Amniotic epithelial cell (primary cell): ENCODE measurements at regions not wholly inside any gene's neighbourhood (a gene's known extent, or its start where the extent isn't known, plus 50 kb on each side); places are given as distances from the start of the nearest gene placed in this dataset.
"Not testable (repeated sequence)": the region's sequence is repeated elsewhere in the genome, so short reads cannot be mapped to it uniquely, and the experiment has no call there.

Source experiments
- DNase-seq: peaks from one replicate; pipeline ENCODE4 v3.0.0-alpha.2; 2010; ENCODE audit warnings: low read depth

DNA sequence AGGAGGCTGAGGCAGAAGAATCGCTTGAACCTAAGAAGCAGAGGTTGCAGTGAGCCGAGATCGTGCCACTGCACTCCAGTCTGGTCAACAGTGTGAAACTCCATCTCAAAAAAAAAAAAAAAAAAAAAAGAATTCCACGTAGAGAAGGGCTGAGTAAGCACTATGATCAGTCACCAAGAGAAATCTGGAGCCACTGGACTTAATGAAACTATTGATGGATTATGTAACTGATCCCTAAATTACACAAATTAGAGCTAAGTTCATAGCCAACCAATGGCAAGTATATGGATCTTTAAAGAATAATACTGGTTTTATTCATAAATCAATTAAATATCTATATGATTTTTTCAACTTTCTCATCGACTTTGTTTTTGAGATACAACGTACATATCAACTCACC is 72.2 kb upstream of the ABLIM1 start:
- DNase-seq: no peak

DNA sequence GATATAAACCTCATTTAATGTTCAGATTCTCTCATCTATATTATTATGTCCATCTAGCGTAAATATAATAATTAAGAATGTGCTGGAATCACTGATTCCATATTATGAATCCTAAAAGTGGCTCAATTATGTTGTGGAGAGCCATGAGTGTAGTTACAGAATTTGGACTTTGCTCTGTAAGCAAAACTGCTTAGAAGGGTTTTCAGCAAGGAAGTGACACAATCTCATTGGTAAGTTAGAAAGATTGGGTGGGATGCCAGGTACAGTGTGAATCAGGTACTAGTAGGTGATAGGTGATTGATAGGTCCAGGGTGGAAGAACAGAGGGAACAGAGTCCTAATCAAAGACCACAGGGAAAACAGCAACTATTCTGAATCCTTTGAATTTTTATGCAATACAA is 74.9 kb upstream of the ABLIM1 start:
- no peak for DNase-seq

- no peak for DNase-seq
Measured at GRCh38 chr10:114735946-114736345, 77.9 kb upstream of the ABLIM1 start.

GRCh38 chr10:114743521-114744231 is 77.9 kb upstream of the FHIP2A start:
- DNase-seq: no peak

DNA sequence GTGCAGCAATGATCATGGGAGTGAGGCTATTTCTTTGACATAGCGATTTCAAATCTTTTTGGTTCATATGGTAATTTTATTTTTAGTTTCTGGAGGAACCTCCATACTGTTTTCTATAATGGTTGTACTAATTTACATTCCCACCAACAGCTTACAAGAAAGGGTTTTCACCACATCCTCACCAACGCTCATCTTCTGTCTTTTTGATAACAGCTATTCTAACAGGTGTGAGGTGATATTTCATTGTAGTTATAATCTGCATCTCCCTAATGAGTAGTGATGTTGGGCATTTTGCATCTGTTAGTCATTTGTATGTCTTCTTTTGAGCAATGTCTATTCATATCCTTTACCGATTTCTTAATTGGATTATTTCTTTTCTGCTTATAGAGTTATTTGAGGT is 75.0 kb upstream of the FHIP2A start:
- no peak for DNase-seq

GRCh38 chr10:114748241-114748640 is 73.3 kb upstream of the FHIP2A start:
- DNase-seq: no peak

DNA sequence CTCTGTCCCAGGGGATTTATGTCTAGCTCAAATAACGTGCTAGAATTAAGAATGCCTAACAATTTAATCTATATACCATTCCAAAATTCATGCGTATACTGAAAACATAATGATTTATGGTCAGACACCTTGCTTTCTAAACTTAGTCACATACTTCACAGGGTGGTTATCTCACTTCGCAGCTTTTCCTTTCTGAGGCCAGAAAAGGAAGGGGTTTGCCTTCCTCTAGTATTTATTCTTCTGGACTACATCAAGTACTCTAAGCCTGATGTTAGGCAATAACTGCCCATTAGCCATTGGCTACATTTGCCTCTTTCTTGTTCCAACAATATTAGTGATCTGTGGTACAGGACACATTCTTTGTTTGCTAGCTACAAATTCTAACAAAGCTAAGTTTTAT is 72.6 kb upstream of the FHIP2A start:
- DNase-seq: peak; percentile 18

GRCh38 chr10:114749510-114749909 is 72.1 kb upstream of the FHIP2A start:
- DNase-seq: no peak

DNA sequence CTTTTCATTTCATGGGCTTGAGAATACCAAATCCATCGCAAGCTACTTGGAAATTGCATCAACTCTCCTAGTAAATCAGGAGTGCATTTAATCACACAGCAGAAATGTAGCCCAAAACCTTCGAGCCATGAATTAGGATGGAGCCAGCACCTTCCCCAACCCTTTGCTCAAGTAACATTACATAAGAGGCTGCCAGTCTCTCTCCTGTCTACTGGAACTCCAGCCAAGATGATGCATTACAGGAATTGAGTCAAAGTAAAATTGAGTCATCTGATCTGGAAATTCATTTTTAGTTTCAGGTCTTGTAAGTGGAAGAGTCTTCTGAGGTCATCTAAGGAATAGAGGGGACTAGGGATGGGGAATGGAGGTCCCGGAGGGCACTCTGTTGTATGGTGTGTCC is 69.7 kb upstream of the FHIP2A start:
- peak; percentile 4 for DNase-seq

DNA sequence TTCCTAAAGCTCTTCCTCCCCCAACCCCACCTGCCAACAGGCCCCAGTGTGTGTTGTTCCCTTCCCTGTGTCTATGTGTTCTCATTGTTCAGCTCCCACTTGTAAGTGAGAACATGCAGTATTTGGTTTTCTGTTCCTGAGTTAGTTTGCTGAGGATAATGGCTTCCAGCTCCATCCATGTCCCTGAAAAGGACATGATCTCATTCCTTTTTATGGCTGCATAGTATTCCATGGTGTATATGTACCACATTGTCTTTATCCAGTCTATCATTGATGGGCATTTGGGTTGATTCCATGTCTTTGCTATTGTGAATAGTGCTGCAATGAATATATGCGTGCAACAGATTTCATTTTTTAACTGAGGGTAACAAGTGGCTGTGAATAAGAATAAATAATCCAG is 69.0 kb upstream of the FHIP2A start:
- DNase-seq: not testable (repeated sequence)

DNA sequence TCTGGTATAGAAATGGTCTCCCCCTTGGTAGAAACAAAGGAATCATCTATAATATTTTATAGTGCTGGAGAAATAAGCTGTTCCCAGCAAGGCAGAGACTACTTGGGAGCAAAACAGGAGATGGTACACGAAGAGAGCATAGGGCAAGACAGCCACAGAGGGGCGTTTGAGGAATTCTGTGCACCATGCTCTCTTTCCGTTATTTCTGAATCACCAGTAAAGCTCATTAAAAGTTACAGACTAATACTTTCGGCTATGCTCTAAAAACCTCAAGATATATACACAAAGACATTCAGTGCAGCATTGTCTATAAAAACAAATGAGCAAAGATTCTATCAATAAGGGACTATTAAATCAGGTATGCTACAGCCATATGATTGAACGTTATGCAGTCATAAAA is 68.5 kb upstream of the FHIP2A start:
- DNase-seq: no peak

DNA sequence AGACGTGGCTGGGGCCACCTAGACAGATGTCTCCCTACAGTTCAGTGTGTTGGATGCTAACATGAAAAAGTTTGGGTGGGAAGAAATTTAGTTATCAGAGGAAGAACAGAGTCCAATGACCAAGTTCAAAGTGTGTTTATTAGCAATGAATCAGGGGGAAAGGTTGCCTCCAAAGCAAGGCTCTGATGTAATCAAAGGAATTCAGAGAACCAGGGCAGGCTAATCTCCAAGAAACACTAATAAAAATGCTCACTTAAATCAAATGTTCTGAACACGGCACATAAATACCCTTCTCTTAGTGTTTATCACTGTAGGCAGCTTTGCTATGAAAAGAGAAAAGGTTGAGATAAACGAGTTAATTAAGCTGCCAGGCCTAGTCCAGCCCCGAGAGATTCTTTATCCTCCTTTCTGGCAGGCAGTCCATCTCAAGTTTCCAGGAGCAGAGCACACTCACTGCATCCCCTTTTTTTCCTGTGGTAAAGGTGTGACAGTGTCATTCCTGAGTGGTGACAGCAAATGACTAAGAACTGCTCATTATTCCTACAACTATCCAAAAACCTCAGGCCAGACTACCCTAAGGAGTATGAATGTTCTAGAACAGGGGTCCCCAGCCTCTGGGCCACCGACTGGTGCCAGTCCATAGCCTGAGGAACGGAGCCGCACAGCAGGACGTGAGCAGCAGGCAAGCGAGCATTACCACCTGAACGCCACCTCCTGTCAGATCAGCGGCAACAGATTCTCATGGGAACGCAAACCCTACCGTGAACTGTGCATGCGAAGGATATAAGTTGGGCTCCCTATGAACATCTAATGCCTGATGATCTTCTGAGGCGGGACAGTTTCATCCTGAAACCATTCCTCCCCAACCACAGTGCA is 66.9 kb upstream of the FHIP2A start:
- DNase-seq: peak; percentile 53

- DNase-seq: no peak
Measured at GRCh38 chr10:114755537-114755936, 66.0 kb upstream of the FHIP2A start.

DNA sequence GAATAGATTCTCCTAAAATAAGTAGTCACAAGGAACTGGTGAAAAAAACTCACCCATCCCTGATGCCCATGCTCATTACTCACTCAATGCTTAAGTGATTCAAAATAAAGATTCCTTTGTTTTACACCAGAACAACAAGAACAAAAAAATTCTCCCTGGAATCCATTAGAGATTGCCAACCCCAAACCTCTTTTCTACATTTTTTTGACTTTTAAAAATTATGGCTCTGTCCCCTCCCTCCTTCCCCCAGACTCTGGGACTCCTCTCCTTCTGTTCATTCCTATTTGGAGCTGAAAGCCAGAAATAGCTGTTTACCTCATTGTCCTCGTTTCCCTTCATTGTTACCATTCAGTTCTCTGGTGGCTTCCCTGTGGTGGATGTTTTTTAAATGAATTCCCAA is 63.2 kb upstream of the FHIP2A start:
- no peak for DNase-seq

- no peak for DNase-seq
Measured at GRCh38 chr10:114761205-114762193, 60.1 kb upstream of the FHIP2A start.

DNA sequence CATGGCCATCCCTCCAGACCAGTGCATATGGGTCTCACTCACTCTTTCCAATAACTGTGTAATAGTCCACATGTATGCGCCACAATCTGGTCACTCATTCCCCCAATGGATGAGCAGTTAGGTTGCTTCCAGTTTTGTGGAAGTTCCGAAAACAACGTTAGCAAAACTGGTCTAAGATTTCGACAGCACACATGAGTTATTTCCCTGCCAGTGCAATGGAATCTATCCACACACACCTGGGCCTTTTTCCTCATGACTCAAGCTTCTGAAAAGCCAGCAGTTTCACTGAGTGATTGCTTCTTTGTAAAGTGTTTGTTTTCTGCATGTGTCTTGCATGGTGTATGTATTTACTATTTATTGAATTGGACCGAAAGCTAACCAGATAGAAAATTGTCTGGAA is 58.8 kb upstream of the FHIP2A start:
- no peak for DNase-seq

DNA sequence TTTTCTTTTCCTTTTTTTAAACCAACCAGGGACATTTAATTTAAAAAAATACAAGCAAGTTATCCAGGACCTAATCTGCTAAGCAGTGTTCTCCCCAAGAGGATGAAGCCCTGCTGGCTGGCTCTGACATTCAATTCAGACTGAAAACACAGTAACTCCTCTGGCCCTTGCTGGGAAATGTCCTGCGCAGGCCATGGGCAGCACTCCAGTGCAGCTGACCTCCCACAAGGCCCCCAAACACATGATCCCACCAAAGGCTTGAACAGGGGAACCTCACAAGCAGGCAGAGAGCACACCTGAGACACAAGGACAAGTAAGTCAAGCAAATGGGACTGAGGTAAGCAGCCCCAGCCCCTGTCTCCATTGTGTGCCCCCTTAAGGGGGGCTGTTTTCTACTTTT is 56.9 kb upstream of the FHIP2A start:
- no peak for DNase-seq

- DNase-seq: peak; percentile 3
Measured at GRCh38 chr10:114766470-114766869, 55.1 kb upstream of the FHIP2A start.

DNA sequence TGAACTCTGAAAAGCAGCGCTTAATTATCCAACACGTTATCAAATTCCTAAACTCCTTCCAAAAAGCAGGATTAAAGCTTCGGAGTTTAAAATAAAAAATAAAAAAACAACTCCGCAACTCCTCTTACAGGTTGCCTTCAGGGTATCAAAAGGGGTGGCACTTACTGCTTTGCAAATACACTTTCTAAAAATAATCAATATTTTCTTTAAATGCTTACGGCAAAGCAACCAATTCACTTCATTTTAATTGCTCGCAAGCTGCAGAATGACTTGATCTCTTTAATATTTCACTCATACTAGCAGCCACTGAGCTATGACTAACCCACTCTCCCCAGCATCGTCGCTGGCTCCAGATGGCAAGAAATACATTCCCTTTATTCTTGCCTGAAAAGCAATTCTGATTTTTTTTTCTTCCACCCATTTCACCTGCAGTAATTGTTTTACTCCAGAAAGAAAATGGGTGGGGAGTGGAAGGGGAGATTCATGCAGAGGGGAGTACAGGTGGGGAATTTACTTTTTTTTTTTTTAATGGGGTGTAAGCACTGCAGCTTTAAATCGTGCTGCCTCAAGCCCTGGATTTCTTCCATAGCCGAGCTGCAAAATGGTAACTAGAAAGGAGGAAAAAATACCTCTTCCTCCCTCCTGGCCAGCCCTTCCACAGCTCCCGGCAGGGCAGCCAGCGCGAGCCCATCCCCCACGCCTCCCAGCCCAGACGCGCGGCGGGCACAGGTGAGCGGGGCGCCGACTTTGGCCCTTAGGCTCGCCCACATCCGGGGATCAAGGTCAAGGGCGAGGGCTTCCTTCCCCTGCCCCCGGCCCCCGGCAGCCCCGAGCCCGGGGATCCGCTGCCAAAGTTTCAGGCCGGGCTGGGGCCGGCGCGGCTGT is 54.2 kb upstream of the FHIP2A start:
- DNase-seq: peak; percentile 24

GRCh38 chr10:114767986-114768821 is 53.4 kb upstream of the FHIP2A start:
- no peak for DNase-seq
